GM06990 (cell line): ENCODE measurements at regions not wholly inside any gene's neighbourhood (a gene's known extent, or its start where the extent isn't known, plus 50 kb on each side); places are given as distances from the start of the nearest gene placed in this dataset.

Experiments
- DNase-seq: peaks from one replicate; pipeline ENCODE4 v3.0.0-alpha.2; 2011; ENCODE audit not compliant: insufficient read length; ENCODE audit errors: extremely low read depth
- H3K27me3 ChIP-seq: replicated peaks from 2 replicates; pipeline ENCODE4 v1.6.0; 2011; ENCODE audit warnings: low read length; ENCODE audit not compliant: control insufficient read depth, insufficient read depth
- H3K36me3 ChIP-seq: 2 replicates; pipeline ENCODE4 v1.5.1; 2011; ENCODE audit warnings: low read length; ENCODE audit not compliant: control insufficient read depth, insufficient read depth
- H3K4me3 ChIP-seq: replicated peaks from 2 replicates; pipeline ENCODE4 v1.5.1; 2011; ENCODE audit warnings: low read depth, mild to moderate bottlenecking, control low read depth, low read length
- CTCF ChIP-seq: IDR thresholded peaks from 2 replicates; pipeline ENCODE4 v1.5.1; 2011; ENCODE audit warnings: low read length, control low read depth, mild to moderate bottlenecking, inconsistent platforms; ENCODE audit not compliant: insufficient read depth, poor library complexity, severe bottlenecking

GRCh38 chr9:79801459-79801858 is 229.7 kb downstream of the TLE4 start:
- no peaks in the 10 kb centered on the region for H3K36me3 ChIP-seq
- H3K27me3 ChIP-seq, result no peaks in the 10 kb centered on the region
- no peak overlapping the region for H3K4me3 ChIP-seq
- no peak for TF ChIP-seq CTCF
- DNase-seq, result no peak

- H3K36me3 ChIP-seq, result no peaks in the 10 kb centered on the region
- H3K4me3 ChIP-seq, result no peak overlapping the region
- H3K27me3 ChIP-seq, result no peaks in the 10 kb centered on the region
- TF ChIP-seq CTCF, result no peak
- DNase-seq, result no peak
Observed at GRCh38 chr9:79800578-79800977, 228.8 kb downstream of the TLE4 start.

GRCh38 chr9:79799691-79800335 is 228.0 kb downstream of the TLE4 start:
- no peaks in the 10 kb centered on the region for H3K36me3 ChIP-seq
- TF ChIP-seq CTCF, result no peak
- H3K4me3 ChIP-seq, result no peak overlapping the region
- DNase-seq, result no peak
- H3K27me3 ChIP-seq, result no peaks in the 10 kb centered on the region; the same call in 1 of the 2 replicates

- TF ChIP-seq CTCF, result no peak
- Histone ChIP-seq H3K27me3 (no peaks in the 10 kb centered on the region; the same call in none of the 2 replicates), H3K36me3 (no peaks in the 10 kb centered on the region), H3K4me3 (no peak overlapping the region)
- DNase-seq, result no peak
Observed at GRCh38 chr9:79798450-79798849, 226.7 kb downstream of the TLE4 start.

- TF ChIP-seq CTCF, result no peak
- no peaks in the 10 kb centered on the region; the same call in none of the 2 replicates for H3K27me3 ChIP-seq
- DNase-seq, result no peak
- H3K4me3 ChIP-seq, result no peak overlapping the region
- no peaks in the 10 kb centered on the region for H3K36me3 ChIP-seq
Observed at GRCh38 chr9:79796411-79796810, 224.6 kb downstream of the TLE4 start.

- Histone ChIP-seq H3K4me3 (no peak overlapping the region), H3K27me3 (no peaks in the 10 kb centered on the region), H3K36me3 (no peaks in the 10 kb centered on the region)
- no peak for TF ChIP-seq CTCF
- no peak for DNase-seq
Observed at GRCh38 chr9:79788662-79789061, 216.9 kb downstream of the TLE4 start.
